Prostate gland (tissue), 2 donors: ENCODE measurements at regions not wholly inside any gene's neighbourhood (a gene's known extent, or its start where the extent isn't known, plus 50 kb on each side); places are given as distances from the start of the nearest gene placed in this dataset.

Source experiments
- CTCF ChIP-seq, 4 experiments: fragments of 200-600 bp in 2 of 4; fragments of 450-650 bp in 2 of 4; sonication (generic) in 2 of 4; IDR thresholded peaks; 1 replicate in 3 of 4; 2 replicates in 1 of 4; pipeline ENCODE4 v1.5.1; 2016 to 2019; ENCODE audit warnings: antibody characterized with exemption in 4 of 4, mild to moderate bottlenecking in 2 of 4, moderate library complexity in 2 of 4
- POLR2A ChIP-seq: fragments of 450-650 bp; IDR thresholded peaks from one replicate; pipeline ENCODE4 v1.6.1; 2016; ENCODE audit warnings: antibody characterized with exemption, mild to moderate bottlenecking
- POLR2AphosphoS5 ChIP-seq: sonication (generic); formaldehyde crosslinking; IDR thresholded peaks from one replicate; pipeline ENCODE4 v1.6.1; 2017; ENCODE audit warnings: antibody characterized with exemption

- TF ChIP-seq CTCF (IDR thresholded peaks at IDR 0.05): no peak
- no peak for TF ChIP-seq POLR2A
- TF ChIP-seq POLR2AphosphoS5: no peak
Measured at GRCh38 chr18:75660932-75661331, 233.4 kb upstream of the SMIM21 start.
